Breast epithelium (tissue), 4 donors: ENCODE measurements at regions not wholly inside any gene's neighbourhood (a gene's known extent, or its start where the extent isn't known, plus 50 kb on each side); places are given as distances from the start of the nearest gene placed in this dataset.

ENCODE experiments used
- DNase-seq, 2 donors: peaks; one replicate each; pipeline ENCODE4 v3.0.0-alpha.2; 2019; ENCODE audit warnings: low spot score in 2 of 2
- H3K27ac ChIP-seq, 2 donors: fragments of 200-600 bp; sonication (generic) in 1 of 2; one replicate each; pipeline ENCODE4 v1.5.1; 2016 to 2019; ENCODE audit warnings: mild to moderate bottlenecking in 1 of 2
- H3K27me3 ChIP-seq, 2 donors: fragments of 200-600 bp; sonication (generic) in 1 of 2; one replicate each; pipeline versions ENCODE4 v1.5.1 to v1.6.0; 2017 to 2019; ENCODE audit warnings: control low read depth in 1 of 2, mild to moderate bottlenecking in 1 of 2
- H3K36me3 ChIP-seq: fragments of 200-600 bp; one replicate; pipeline ENCODE4 v1.5.1; 2019
- H3K4me1 ChIP-seq, 2 donors: fragments of 200-600 bp; sonication (generic); one replicate each; pipeline ENCODE4 v1.5.1; 2016 to 2019; ENCODE audit warnings: control low read depth in 1 of 2
- H3K4me3 ChIP-seq, 3 donors: fragments of 200-600 bp; sonication (generic); 1 replicate in 2 of 3; 2 replicates in 1 of 3; pipeline ENCODE4 v1.5.1; 2016 to 2019; ENCODE audit warnings: mild to moderate bottlenecking in 3 of 3, moderate library complexity in 2 of 3
- H3K9me3 ChIP-seq, 2 donors: fragments of 200-600 bp; sonication (generic) in 1 of 2; one replicate each; pipeline ENCODE4 v1.5.1; 2016 to 2019; ENCODE audit warnings: control low read depth in 1 of 2
- CTCF ChIP-seq, 3 donors: fragments of 450-650 bp; IDR thresholded peaks; one replicate each; pipeline ENCODE4 v1.5.1; 2016 to 2017; ENCODE audit warnings: antibody characterized with exemption in 3 of 3, mild to moderate bottlenecking in 3 of 3, moderate library complexity in 3 of 3
- POLR2A ChIP-seq: fragments of 450-650 bp; IDR thresholded peaks from one replicate; pipeline ENCODE4 v1.6.1; 2016; ENCODE audit warnings: antibody characterized with exemption, mild to moderate bottlenecking, moderate library complexity
- POLR2AphosphoS5 ChIP-seq, 3 donors: sonication (generic); formaldehyde crosslinking; IDR thresholded peaks; one replicate each; pipeline ENCODE4 v1.6.1; 2017; ENCODE audit warnings: antibody characterized with exemption in 3 of 3
- intact Hi-C: fragments of 100-400 bp; cut with DNase I; formaldehyde crosslinking; loops from one replicate; pipeline ENCODE4 v1.15.1; 2023; ENCODE audit warnings: low total_unique reads

GRCh38 chr2:10187661-10188060, 65.1 kb downstream of the RRM2 start:
- no peak for DNase-seq
- H3K4me1 ChIP-seq = no peaks in the 10 kb centered on the region
- H3K9me3 ChIP-seq = no peaks in the 10 kb centered on the region
- intact Hi-C loops = loop anchor here (10.0 kb wide), 1 partner anchor 1877 kb away; no protein-coding TSS in a partner anchor
- no peak overlapping the region for H3K4me3 ChIP-seq
- peaks cover 0 to 13% of the 10 kb centered on the region in 2 donors for H3K27me3 ChIP-seq
- TF ChIP-seq CTCF (IDR thresholded peaks at IDR 0.05) (no peak), POLR2AphosphoS5 (IDR thresholded peaks at IDR 0.05) (no peak), POLR2A (no peak)
- no peaks in the 10 kb centered on the region for H3K36me3 ChIP-seq
- H3K27ac ChIP-seq = no peak overlapping the region

- no peak for DNase-seq
- peaks cover 0 to 13% of the 10 kb centered on the region in 2 donors for H3K27me3 ChIP-seq
These were observed 65.7 kb downstream of the RRM2 start for GRCh38 chr2:10188211-10188610.

GRCh38 chr2:10188729-10189305, 66.3 kb downstream of the RRM2 start:
- TF ChIP-seq POLR2A (no peak), POLR2AphosphoS5 (IDR thresholded peaks at IDR 0.05) (no peak), CTCF (IDR thresholded peaks at IDR 0.05) (no peak)
- no peaks in the 10 kb centered on the region for H3K9me3 ChIP-seq
- H3K27ac ChIP-seq = no peak overlapping the region
- DNase-seq = no peak
- no peak overlapping the region for H3K4me3 ChIP-seq
- intact Hi-C loops = loop anchor here (10.0 kb wide), 1 partner anchor 1876 kb away; no protein-coding TSS in a partner anchor
- peaks cover 0 to 13% of the 10 kb centered on the region in 2 donors for H3K27me3 ChIP-seq
- no peaks in the 10 kb centered on the region for H3K36me3 ChIP-seq
- no peaks in the 10 kb centered on the region for H3K4me1 ChIP-seq

More at GRCh38 chr2:10188211-10188610, 65.7 kb downstream of the RRM2 start:
- Histone ChIP-seq H3K9me3 (no peaks in the 10 kb centered on the region), H3K36me3 (no peaks in the 10 kb centered on the region), H3K4me3 (no peak overlapping the region), H3K27ac (no peak overlapping the region), H3K4me1 (no peaks in the 10 kb centered on the region)
- TF ChIP-seq POLR2AphosphoS5 (IDR thresholded peaks at IDR 0.05) = no peak
- no peak for TF ChIP-seq POLR2A
- no peak for TF ChIP-seq CTCF (IDR thresholded peaks at IDR 0.05)
- intact Hi-C loops = loop anchor here (10.0 kb wide), 1 partner anchor 1877 kb away; no protein-coding TSS in a partner anchor

GRCh38 chr2:10190255-10190654, 67.7 kb downstream of the RRM2 start:
- Histone ChIP-seq H3K9me3 (no peaks in the 10 kb centered on the region), H3K4me3 (no peak overlapping the region), H3K27me3 (peaks cover 0 to 13% of the 10 kb centered on the region in 2 donors), H3K27ac (no peak overlapping the region), H3K4me1 (no peaks in the 10 kb centered on the region), H3K36me3 (no peaks in the 10 kb centered on the region)
- TF ChIP-seq CTCF (IDR thresholded peaks at IDR 0.05) = no peak
- no peak for TF ChIP-seq POLR2AphosphoS5 (IDR thresholded peaks at IDR 0.05)
- TF ChIP-seq POLR2A = no peak
- no peak for DNase-seq
- intact Hi-C loops = no loop called here

- no peaks in the 10 kb centered on the region for H3K9me3 ChIP-seq
These were observed 68.4 kb downstream of the RRM2 start for GRCh38 chr2:10190737-10191532.

More at GRCh38 chr2:10190737-10191532, 68.4 kb downstream of the RRM2 start:
- Histone ChIP-seq H3K27ac (no peak overlapping the region), H3K4me1 (no peaks in the 10 kb centered on the region), H3K27me3 (peaks cover 0 to 13% of the 10 kb centered on the region in 2 donors), H3K36me3 (no peaks in the 10 kb centered on the region), H3K4me3 (no peak overlapping the region)
- no peak for DNase-seq
- TF ChIP-seq POLR2AphosphoS5 (IDR thresholded peaks at IDR 0.05) = no peak
- TF ChIP-seq POLR2A = no peak
- TF ChIP-seq CTCF (IDR thresholded peaks at IDR 0.05) = no peak
- intact Hi-C loops = no loop called here
